ENCODE measurements at regions not wholly inside any gene's neighbourhood (a gene's known extent, or its start where the extent isn't known, plus 50 kb on each side); places are given as distances from the start of the nearest gene placed in this dataset.
"Not testable (repeated sequence)": the region's sequence is repeated elsewhere in the genome, so short reads cannot be mapped to it uniquely, and the experiment has no call there.

GRCh38 chr11:37843603-37844002 lies 1245.6 kb upstream of the RAG2 start:
- no peak for DNase-seq

- DNase-seq, result no peak
Measured at GRCh38 chr11:37841016-37841415, 1243.0 kb upstream of the RAG2 start.

- DNase-seq, result not testable (repeated sequence)
Measured at GRCh38 chr11:37840345-37840744, 1242.3 kb upstream of the RAG2 start.

GRCh38 chr11:37830529-37830928 lies 1232.5 kb upstream of the RAG2 start:
- no peak for DNase-seq

- no peak for DNase-seq
Measured at GRCh38 chr11:37817727-37818270, 1219.8 kb upstream of the RAG2 start.

- no peak for DNase-seq
Measured at GRCh38 chr11:37812281-37812880, 1214.3 kb upstream of the RAG2 start.

GRCh38 chr11:37811349-37811748 lies 1213.3 kb upstream of the RAG2 start:
- DNase-seq, result no peak

- no peak for DNase-seq
Measured at GRCh38 chr11:37804666-37805065, 1206.6 kb upstream of the RAG2 start.

- no peak for DNase-seq
Measured at GRCh38 chr11:37788141-37788877, 1190.3 kb upstream of the RAG2 start.

- no peak for DNase-seq
Measured at GRCh38 chr11:37786214-37786755, 1188.2 kb upstream of the RAG2 start.

- DNase-seq, result no peak
Measured at GRCh38 chr11:37774441-37774840, 1176.4 kb upstream of the RAG2 start.

- no peak for DNase-seq
Measured at GRCh38 chr11:37770145-37770544, 1172.1 kb upstream of the RAG2 start.

GRCh38 chr11:37762079-37762478 lies 1164.0 kb upstream of the RAG2 start:
- no peak for DNase-seq

GRCh38 chr11:37755521-37755920 lies 1157.5 kb upstream of the RAG2 start:
- DNase-seq, result no peak

GRCh38 chr11:37748641-37749040 lies 1150.6 kb upstream of the RAG2 start:
- DNase-seq, result no peak

GRCh38 chr11:37747121-37747520 lies 1149.1 kb upstream of the RAG2 start:
- no peak for DNase-seq

GRCh38 chr11:37727371-37727770 lies 1129.3 kb upstream of the RAG2 start:
- no peak for DNase-seq

- DNase-seq, result no peak
Measured at GRCh38 chr11:37724315-37724714, 1126.3 kb upstream of the RAG2 start.

GRCh38 chr11:37721485-37721884 lies 1123.4 kb upstream of the RAG2 start:
- no peak for DNase-seq

- DNase-seq, result no peak
Measured at GRCh38 chr11:37718431-37718999, 1120.5 kb upstream of the RAG2 start.

- no peak for DNase-seq
Measured at GRCh38 chr11:37712251-37712650, 1114.2 kb upstream of the RAG2 start.

GRCh38 chr11:37710031-37710430 lies 1112.0 kb upstream of the RAG2 start:
- DNase-seq, result no peak

- DNase-seq, result no peak
Measured at GRCh38 chr11:37704791-37705190, 1106.8 kb upstream of the RAG2 start.

GRCh38 chr11:37699644-37700043 lies 1101.6 kb upstream of the RAG2 start:
- no peak for DNase-seq
